ENCODE measurements at regions not wholly inside any gene's neighbourhood (a gene's known extent, or its start where the extent isn't known, plus 50 kb on each side); places are given as distances from the start of the nearest gene placed in this dataset.

- WGBS (ENCODE audit: insufficient coverage) = 76% methylated on average over 3 of the region's 6 CpGs
- no peak for ATAC-seq (ENCODE audit: low read depth)
- H3K9ac ChIP-seq (ENCODE audit: low read length) = no peak overlapping the region
- Mint-ChIP-seq H3K4me3 (no peak overlapping the region), H3K27me3 (peaks cover 7% of the 10 kb centered on the region), H3K4me1 (no peaks in the 10 kb centered on the region), H3K9me3 (ENCODE audit: insufficient read depth) (peaks cover 4% of the 10 kb centered on the region), H3K27ac (no peak overlapping the region)
- H3K4me3 ChIP-seq (ENCODE audit: control extremely low read depth in 1 of 5, extremely low read depth in 1 of 5, insufficient read depth in 1 of 5, low read depth in 2 of 5, low read length in 4 of 5) = no peak overlapping the region
- no peaks in the 10 kb centered on the region for H4K20me1 ChIP-seq (ENCODE audit: control insufficient read depth, insufficient read depth, low read length, poor library complexity, severe bottlenecking)
- DNase-seq = no peak
- no peak overlapping the region for H2AFZ ChIP-seq (ENCODE audit: insufficient read depth, low read depth, low read length, poor library complexity, severe bottlenecking)
- no peaks in the 10 kb centered on the region for H3K36me3 ChIP-seq (replicated peaks in 1 of 2; ENCODE audit: control extremely low read depth in 1 of 2, control insufficient read depth in 1 of 2, extremely low read depth in 1 of 2, insufficient read depth in 2 of 2, low read length in 1 of 2)
- POLR2A ChIA-PET = no interaction called here
- H3K4me2 ChIP-seq (replicated peaks; ENCODE audit: low read depth, low read length, poor library complexity, severe bottlenecking) = no peak overlapping the region
- H3K79me2 ChIP-seq (ENCODE audit: control insufficient read depth, insufficient read depth, low read length) = no peaks in the 10 kb centered on the region
- H3K9me3 ChIP-seq (ENCODE audit: control extremely low read depth in 1 of 3, control insufficient read depth in 2 of 3, insufficient read depth in 1 of 3, low read length in 2 of 3) = peaks cover 0 to 2% (median 1%) of the 10 kb centered on the region in 3 donors
- no peaks in the 10 kb centered on the region for H3K4me1 ChIP-seq (ENCODE audit: control insufficient read depth in 2 of 2, insufficient read depth in 2 of 2, low read length in 2 of 2)
- H3K27me3 ChIP-seq (replicated peaks in 1 of 4; ENCODE audit: control extremely low read depth in 1 of 4, control insufficient read depth in 3 of 4, insufficient read depth in 4 of 4, low read length in 3 of 4) = peaks cover 0 to 3% (median 0%) of the 10 kb centered on the region in 4 experiments
- intact Hi-C loops (cut with micrococcal nuclease) = no loop called here
- H3K27ac ChIP-seq (ENCODE audit: low read length in 2 of 2) = no peak overlapping the region
- CTCF ChIA-PET = no interaction called here
- TF ChIP-seq CTCF (IDR thresholded peaks at IDR 0.05) = no peak
- TF ChIP-seq EZH2 (IDR thresholded peaks at IDR 0.05; ENCODE audit: borderline replicate concordance, insufficient read depth, low read depth, low read length, poor library complexity, severe bottlenecking) = no peak
Measured at GRCh38 chr1:184298440-184299405, 88.1 kb upstream of the C1orf21 start.

- DNase-seq (no peak), ATAC-seq (ENCODE audit: low read depth) (no peak)
- Histone ChIP-seq H3K27me3 (replicated peaks in 1 of 4; ENCODE audit: control extremely low read depth in 1 of 4, control insufficient read depth in 3 of 4, insufficient read depth in 4 of 4, low read length in 3 of 4) (no peaks in the 10 kb centered on the region), H3K36me3 (replicated peaks in 1 of 2; ENCODE audit: control extremely low read depth in 1 of 2, control insufficient read depth in 1 of 2, extremely low read depth in 1 of 2, insufficient read depth in 2 of 2, low read length in 1 of 2) (no peaks in the 10 kb centered on the region), H3K9me3 (ENCODE audit: control extremely low read depth in 1 of 3, control insufficient read depth in 2 of 3, insufficient read depth in 1 of 3, low read length in 2 of 3) (peaks cover 0 to 2% (median 1%) of the 10 kb centered on the region in 3 donors), H3K4me3 (ENCODE audit: control extremely low read depth in 1 of 5, extremely low read depth in 1 of 5, insufficient read depth in 1 of 5, low read depth in 2 of 5, low read length in 4 of 5) (no peak overlapping the region), H4K20me1 (ENCODE audit: control insufficient read depth, insufficient read depth, low read length, poor library complexity, severe bottlenecking) (no peaks in the 10 kb centered on the region), H3K4me1 (ENCODE audit: control insufficient read depth in 2 of 2, insufficient read depth in 2 of 2, low read length in 2 of 2) (no peaks in the 10 kb centered on the region), H3K9ac (ENCODE audit: low read length) (no peak overlapping the region), H2AFZ (ENCODE audit: insufficient read depth, low read depth, low read length, poor library complexity, severe bottlenecking) (no peak overlapping the region), H3K27ac (ENCODE audit: low read length in 2 of 2) (no peak overlapping the region), H3K4me2 (replicated peaks; ENCODE audit: low read depth, low read length, poor library complexity, severe bottlenecking) (no peak overlapping the region), H3K79me2 (ENCODE audit: control insufficient read depth, insufficient read depth, low read length) (no peaks in the 10 kb centered on the region)
- Mint-ChIP-seq H3K4me1 (no peaks in the 10 kb centered on the region), H3K9me3 (ENCODE audit: insufficient read depth) (peaks cover 6% of the 10 kb centered on the region), H3K27ac (no peak overlapping the region), H3K4me3 (no peak overlapping the region), H3K27me3 (peaks cover 7% of the 10 kb centered on the region)
- TF ChIP-seq CTCF (IDR thresholded peaks at IDR 0.05) (no peak), EZH2 (IDR thresholded peaks at IDR 0.05; ENCODE audit: borderline replicate concordance, insufficient read depth, low read depth, low read length, poor library complexity, severe bottlenecking) (no peak)
- ChIA-PET CTCF (no interaction called here), POLR2A (no interaction called here)
- WGBS (ENCODE audit: insufficient coverage) = no CpG with 5 or more reads among the region's 2 CpGs
- intact Hi-C loops (cut with micrococcal nuclease) = no loop called here
Measured at GRCh38 chr1:184299406-184299790, 87.4 kb upstream of the C1orf21 start.
